22Rv1 (cell line): ENCODE measurements at regions not wholly inside any gene's neighbourhood (a gene's known extent, or its start where the extent isn't known, plus 50 kb on each side); places are given as distances from the start of the nearest gene placed in this dataset.

Source experiments
- H3K27ac ChIP-seq: fragments of 450-650 bp; 2 replicates; pipeline ENCODE4 v1.5.1; 2017
- ZFX ChIP-seq: fragments of 450-650 bp; IDR thresholded peaks from 2 replicates; pipeline ENCODE4 v1.6.1; 2017; ENCODE audit warnings: antibody characterized with exemption, borderline replicate concordance
- TF ChIP-seq, protein P1 (sequence below): fragments of 450-650 bp; IDR thresholded peaks from 2 replicates; pipeline ENCODE4 v1.5.1; 2017; ENCODE audit warnings: mild to moderate bottlenecking

DNA sequence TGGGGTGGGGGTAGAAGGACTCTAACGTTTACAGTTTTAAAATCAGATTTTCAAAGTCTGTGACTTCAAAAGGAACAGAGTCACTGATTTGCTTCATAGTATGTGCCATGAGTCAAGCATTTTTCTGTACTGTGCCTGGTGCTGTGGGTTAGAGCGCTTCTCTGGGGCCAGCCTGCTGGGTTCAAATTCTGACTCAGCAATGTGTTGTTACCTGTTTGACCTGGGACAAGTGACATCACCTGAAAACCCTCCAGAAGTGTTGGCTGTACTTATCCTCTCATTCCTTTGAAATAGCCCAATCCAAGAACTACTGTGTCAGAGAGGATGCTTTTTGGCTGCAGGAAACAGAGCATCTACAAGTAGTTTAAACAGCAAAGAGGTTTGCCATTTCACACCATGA lies 101.7 kb downstream of the LSM3 start:
- no peak overlapping the region for H3K27ac ChIP-seq
- TF ChIP-seq ZFX, result no peak
- TF ChIP-seq, protein P1, sequence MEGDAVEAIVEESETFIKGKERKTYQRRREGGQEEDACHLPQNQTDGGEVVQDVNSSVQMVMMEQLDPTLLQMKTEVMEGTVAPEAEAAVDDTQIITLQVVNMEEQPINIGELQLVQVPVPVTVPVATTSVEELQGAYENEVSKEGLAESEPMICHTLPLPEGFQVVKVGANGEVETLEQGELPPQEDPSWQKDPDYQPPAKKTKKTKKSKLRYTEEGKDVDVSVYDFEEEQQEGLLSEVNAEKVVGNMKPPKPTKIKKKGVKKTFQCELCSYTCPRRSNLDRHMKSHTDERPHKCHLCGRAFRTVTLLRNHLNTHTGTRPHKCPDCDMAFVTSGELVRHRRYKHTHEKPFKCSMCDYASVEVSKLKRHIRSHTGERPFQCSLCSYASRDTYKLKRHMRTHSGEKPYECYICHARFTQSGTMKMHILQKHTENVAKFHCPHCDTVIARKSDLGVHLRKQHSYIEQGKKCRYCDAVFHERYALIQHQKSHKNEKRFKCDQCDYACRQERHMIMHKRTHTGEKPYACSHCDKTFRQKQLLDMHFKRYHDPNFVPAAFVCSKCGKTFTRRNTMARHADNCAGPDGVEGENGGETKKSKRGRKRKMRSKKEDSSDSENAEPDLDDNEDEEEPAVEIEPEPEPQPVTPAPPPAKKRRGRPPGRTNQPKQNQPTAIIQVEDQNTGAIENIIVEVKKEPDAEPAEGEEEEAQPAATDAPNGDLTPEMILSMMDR, result no peak

DNA sequence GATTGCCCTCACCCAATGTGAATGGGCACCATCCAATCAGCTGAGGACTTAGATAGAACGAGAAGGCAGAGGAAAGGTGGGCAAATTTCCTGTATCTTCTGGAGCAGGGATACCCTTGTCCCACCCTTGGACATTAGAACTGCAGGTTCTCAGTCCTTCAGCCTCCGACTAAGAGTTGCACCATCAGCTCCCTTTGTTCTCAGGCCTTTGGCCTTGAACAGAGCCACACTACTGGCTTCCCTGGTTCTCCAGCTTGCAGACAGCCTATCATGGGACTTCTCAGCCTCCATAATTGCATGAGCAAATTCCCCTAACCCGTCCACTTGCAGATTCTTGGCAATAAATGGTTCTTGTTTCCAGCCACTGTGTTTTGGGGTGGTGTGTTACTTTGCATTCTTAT lies 102.4 kb downstream of the LSM3 start:
- no peak overlapping the region for H3K27ac ChIP-seq
- TF ChIP-seq, protein P1, result no peak
- no peak for TF ChIP-seq ZFX

DNA sequence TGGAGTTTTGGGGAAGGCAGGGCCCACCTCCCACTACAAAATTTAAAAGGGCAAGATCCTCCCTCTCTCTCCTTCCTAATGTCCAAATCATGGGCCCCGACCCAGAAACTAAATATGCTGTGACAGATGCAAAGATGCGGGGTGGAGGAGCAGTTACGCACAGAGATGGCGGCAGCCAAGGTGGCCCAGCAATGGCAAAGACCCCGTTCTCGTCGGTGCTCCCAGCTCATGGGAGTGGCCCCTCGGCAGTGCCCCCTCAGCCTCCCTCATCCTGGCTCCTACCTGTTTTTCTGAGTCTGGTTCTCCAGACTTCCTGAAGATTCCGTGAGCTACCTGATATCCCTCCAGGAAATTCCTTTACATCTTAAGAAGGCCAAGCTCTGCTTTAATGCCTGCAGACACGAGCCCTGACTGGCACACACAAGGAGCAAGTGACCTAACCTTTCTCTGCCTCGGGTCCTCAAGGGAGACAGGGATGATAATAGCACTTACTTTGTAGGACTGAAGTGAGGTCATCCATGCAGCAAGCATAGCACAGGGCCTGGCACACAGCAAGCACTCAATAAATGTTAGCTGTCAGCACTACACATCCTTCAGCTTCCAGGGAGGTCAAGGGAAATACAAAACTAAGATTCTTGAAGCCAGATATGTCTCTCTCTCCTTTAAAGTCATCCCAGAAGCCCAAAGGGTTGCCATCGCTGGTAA lies 103.5 kb downstream of the LSM3 start:
- no peak overlapping the region for H3K27ac ChIP-seq
- no peak for TF ChIP-seq ZFX
- TF ChIP-seq, protein P1, result no peak

DNA sequence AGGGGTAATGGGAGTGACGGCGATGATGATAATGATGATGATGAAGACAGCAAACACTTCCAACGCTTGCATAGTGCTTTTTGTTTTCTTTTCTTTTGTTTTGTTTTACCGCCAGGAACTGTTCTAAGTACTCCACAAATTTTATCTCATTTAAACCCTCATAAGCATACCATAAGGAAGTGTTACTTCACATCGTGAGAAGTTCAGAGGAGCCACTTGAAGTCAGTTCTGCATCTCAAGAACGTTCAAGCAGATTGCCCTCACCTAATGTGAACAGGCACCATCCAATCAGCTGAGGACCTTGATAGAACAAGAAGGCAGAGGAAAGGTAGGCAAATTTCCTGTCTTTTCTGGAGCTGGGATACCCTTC lies 104.1 kb downstream of the LSM3 start:
- H3K27ac ChIP-seq, result no peak overlapping the region
- TF ChIP-seq, protein P1, result no peak
- TF ChIP-seq ZFX, result no peak

DNA sequence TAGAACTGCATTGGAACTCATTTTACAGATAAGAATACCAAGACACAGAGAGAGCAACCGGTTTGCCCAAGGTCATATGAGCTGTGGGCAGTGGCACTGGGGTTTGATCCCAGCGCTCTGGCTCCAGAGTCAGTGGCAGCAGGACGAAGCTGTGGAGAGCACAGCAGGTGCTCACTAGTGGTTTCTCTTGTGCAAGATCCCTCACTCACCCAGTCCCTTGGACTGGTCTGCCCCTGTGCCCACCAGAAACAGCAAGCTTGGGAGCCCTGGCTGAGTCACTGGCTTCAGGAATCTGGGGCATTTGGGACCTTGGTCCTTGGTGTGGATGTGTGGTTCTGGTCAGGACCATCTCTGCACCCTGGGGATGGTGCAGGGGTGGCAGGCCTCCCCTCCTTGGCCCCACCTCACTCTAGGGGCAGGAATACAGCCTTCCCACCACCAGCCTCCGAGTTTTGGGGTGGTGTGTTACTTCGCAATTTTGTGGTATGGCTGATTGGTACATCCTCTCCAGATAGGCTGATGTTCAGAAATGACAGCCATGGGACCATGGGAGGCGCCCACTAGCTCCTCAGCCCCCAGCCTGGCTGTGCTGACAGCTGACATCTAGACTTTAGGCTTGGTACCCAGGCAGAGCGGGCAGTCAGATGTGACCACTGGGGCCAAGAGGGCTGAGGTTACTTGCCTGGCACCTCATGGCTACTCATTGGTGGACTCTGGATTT lies 104.6 kb downstream of the LSM3 start:
- no peak overlapping the region for H3K27ac ChIP-seq
- TF ChIP-seq ZFX, result no peak
- TF ChIP-seq, protein P1, result no peak

DNA sequence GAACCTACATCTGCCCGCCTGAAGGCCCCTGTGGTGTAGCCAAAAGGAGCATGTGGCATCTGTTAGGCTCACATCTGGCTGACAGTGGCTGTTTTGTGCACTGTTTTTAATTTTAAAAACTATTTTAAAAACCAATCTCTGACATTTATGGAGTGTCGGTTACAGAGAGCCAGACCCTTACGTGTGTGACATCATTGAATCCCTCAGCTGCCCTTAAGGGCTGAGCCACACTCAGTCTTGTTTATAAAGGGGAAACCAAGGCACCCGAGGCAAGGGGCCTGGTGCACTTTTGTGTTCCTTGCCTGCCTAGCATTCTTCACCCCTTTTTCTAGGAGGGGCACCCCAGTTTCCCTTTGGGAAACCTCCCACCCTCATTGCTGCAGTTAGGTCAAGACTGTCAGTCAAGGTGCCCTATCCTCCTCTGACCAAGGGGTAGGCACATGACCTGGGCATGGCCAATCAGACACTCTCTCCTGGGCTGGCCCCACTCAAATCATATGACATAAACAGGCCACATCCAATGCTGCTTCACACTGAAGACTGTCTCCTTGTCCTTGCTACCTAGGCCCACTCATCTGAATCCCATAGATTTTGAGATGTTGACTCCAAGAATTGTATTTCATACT lies 105.3 kb downstream of the LSM3 start:
- TF ChIP-seq ZFX, result no peak
- TF ChIP-seq, protein P1, result no peak
- no peak overlapping the region for H3K27ac ChIP-seq
